Left renal cortex interstitium (tissue), 4 donors: ENCODE measurements at regions not wholly inside any gene's neighbourhood (a gene's known extent, or its start where the extent isn't known, plus 50 kb on each side); places are given as distances from the start of the nearest gene placed in this dataset.
"Not testable (repeated sequence)": the region's sequence is repeated elsewhere in the genome, so short reads cannot be mapped to it uniquely, and the experiment has no call there.

ENCODE experiments used
- DNase-seq, 4 donors: peaks; one replicate each; pipeline ENCODE4 v3.0.0-alpha.2; 2013; ENCODE audit warnings: low read depth in 4 of 4, low spot score in 2 of 4, missing footprints in 1 of 4

DNA sequence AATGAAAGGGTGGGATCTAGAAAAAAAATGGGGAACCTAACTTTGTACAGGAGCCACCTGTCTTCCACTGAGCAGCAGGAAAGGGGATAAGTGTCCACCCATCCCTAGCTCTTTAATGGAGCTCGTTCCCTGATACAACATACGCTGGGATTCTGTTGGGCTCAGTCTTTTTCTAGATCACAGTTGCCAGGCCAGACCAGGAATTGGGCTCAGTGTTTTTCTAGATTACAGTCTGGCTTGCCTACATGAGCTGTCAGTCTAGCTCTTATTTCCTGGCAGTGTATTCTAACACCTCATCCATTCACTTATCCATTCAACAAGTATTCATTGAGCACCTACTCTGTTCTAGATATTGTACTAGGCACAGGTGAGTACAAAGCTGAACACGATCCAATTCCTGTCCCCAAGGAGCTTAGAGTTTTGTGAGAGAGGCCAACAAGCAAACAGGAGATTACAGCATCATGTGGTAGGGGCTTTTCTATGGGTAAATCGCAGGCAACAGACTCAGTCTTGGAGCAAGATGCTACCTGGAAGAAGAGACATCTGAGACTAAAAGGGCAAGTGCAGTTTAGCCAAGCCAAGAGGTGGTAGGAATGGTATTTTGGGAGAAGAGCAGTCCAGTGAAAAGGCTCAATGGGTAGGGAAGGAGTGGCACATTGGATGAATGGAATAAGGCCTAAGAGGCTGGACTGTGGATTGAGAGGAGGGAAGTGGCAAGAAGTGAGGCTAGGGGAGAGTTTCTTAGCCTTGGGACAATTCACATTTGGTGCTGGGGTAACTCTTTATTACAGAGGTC lies 138.0 kb upstream of the HS3ST2 start:
- no peak for DNase-seq

DNA sequence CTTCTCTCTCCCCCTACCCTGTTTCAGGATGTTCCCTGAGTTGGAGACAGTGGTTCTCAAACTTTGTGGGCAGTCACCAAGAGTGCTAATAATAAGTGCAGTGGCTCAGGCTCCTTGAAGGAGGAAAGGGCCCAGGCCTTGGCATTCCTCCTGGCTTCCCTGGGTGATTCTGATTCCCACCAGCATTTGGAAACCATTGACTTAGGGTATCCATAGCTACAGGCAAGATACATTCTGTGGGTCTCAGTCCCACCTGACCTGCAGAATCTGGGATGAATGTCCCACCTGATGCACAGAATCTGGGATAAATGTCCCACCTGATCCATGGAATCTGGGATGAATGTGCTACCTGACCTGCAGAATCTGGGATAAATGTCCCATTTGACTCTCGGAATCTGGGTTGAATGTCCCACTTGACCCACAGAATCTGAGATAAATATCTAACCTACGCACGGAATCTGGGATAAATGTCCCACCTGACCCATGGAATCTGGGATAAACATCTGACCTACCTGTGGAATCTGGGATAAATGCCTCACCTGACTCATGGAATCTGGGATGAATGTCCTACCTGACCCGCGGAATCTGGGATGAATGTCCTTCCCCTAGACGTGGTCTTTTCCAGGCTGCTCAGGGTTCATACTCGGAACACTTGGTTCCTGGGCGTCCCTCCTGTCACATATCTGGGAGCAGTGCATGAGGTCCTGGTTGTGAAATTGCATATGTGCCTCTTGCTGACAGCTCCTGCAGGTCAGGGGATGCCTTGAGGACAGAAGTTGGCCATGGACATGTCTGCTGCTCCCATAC lies 136.7 kb upstream of the HS3ST2 start:
- DNase-seq: no peak

DNA sequence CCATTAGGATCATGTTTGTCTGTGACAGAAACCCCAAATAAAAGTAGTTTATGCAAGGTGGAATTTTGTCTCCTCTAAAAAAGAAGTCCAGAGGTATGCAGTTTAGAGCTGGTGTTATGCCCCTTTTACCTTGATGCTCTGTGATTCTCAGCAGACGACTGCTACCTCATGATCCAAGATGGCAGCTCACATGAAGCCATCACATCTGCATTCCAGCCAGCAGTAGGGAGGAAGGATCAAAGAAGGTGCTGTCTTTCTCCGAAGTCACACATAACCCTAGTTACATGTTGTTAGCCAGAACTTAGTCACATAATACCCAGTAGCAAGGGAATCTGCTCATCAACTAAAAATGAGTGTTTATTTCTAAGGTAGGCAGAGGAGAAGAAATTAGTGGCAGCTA lies 135.7 kb upstream of the HS3ST2 start:
- no peak for DNase-seq

DNA sequence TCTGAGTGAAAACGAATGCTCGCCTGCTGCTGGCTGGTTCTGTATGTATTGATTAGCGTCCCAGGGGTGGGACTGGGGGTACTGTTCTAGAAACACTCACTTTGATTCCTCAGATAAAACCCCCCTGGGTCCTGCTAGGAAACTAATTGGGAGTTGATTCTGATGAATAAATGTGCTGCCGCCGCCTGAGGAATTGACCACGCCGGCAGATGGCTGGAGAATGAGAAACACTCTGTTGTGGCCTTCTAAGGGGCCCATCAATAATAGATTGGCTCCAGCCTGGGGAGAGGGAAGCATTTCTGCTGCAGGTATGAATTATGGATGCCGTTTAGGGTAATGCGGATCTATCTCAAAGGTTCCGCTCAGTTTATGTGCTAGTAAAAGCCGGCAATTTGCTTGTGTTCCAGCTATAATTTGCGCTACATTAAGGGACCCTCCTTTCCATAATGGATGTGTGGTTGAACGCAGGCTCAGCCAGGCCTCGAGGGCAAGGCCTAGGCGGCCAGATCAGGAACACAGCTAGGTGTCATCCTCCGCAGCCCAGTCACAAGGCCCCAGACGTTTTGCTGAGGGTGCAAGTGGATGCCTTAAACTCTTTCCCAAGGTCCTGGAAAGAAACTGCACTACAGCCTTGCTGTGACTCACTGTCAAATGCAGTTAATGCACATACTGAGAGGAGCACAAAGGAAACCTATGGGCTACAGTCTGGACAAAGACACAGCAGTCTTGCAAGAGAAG lies 132.2 kb upstream of the HS3ST2 start:
- DNase-seq: no peak

DNA sequence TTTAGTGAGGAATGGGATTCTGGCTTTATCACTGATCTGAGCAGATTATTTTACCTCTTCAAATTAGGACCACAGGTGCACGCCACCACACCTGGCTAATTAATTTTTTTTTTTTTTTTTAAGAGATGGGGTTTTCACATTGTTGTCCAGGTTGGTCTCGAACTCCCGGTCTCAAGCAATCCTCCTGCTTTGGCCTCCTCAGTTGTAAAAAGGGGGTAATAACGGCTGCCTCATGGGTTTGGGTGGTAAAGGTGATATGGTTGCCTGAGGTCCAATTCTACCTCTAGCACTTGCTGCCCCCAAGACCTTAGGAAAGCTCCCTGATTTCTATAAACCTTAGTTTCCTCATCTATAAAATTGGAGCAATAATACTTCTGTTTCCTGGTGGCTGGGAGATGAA lies 130.7 kb upstream of the HS3ST2 start:
- no peak for DNase-seq

DNA sequence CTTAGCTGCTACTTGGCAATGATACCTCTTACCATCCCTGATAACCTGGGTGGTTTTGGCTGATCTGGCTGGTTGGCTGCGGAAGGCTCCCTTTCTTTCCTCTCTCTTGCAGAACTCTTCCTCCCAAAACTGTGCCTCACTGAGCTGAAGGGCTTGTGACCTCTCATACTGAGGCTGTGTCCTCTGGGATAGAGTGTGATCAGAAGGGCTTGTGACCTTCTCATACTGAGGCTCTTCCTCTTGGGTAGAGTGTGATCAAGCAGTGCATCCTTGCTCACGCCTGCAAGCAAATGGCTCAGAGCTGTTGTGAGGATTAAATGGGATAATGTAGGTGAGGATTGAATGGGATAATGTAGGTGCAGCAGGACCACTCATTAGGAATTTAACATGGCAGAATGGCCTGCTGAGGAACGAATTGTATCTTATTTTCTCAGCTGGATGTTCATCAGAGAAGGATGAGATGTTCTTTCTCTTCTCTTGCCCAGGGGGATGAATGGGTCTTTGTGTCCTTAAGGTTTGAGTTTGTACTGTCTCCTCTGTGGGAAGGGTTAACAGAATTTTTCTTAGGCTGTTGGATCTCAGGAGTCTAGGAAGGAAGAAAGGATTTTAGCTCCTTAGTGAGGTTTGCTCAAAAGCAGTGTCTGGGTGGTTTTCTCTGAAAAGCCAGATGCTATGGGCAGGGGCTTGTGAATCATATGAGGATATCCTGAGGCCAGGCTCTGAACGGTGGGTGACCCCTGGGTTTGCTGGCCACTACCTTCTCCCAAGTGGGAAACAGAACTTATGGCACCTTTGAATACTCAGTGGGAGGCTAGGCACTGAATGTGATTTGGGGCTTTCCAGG lies 130.0 kb upstream of the HS3ST2 start:
- no peak for DNase-seq

DNA sequence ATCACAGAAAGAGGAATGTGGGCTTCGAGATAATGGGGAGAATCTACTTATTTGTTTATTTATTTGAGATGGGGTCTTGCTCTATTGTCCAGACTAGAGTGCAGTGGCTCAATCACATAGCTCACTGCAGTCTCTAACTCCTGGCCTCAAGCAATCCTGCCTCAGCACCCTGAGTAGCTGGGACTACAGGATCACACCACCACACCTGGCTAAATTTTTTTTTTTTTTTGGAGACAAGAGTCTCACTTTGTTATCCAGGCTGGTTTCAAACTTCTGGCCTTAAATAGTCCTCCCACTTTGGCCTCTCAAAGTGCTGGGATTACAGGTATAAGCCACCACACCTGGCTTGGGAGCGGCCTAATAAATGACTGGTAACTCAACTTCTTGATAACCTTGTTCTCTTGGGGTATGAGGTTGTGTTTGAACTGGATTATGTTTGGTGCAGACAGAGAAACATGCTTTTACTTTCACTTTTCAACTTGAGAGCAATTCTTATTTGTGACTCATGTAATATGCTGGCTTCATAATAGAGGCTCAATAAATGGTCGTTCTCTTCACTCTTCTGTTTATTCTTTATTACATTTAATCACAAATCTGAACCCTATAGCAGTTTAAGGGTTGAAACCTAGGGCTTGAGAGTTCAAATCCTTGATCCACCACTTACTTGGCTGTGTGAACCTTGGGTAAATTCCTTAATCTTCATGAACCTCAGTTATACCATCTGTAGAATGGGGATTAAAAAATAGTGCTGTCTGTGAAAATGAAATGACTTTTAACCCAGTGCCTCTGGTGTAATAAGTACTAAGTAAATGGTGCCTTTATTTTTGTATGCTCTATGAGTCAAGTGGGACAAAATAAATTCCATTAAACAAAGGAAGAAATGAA lies 129.1 kb upstream of the HS3ST2 start:
- no peak for DNase-seq

DNA sequence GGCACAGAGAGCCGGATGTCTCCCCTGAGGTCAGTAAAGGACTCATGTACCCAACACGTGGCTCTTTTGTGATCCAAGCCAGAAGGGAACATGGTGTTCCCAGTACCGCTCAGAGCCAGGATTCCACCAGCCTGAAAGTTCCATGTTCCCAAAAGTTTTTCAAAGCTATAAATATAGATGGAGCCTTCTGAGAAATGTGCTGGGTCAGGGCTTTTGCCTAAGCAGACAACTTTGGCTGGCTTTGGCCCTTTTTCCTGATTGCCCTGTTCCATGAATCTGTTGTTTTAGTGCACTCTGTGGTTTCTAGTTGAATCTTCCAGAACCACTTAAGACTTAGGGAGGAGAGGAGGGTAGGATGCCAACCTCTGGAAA lies 128.5 kb upstream of the HS3ST2 start:
- DNase-seq: no peak

DNA sequence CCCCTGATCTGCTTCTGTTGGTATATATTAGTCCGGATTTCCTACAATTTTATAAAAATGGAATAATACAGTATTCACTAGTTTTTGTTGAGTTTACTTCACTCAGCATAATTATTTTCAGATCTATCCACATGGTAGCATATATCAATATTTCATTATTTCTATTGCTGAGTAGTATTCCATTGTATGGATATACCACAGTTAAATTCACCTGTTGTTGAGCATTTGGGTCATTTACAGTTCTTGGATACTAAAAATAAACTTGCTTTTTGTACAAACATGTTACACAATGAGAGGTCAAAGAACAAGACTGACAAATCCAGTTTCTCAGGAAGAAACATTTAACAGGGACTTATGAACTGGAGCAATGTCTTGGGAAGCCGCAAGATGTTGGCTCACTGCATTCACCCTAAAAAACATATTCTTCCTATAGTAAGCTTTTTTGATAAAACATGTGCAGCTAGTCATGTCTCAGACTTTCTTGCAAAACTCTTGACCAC lies 126.9 kb upstream of the HS3ST2 start:
- DNase-seq: no peak

DNA sequence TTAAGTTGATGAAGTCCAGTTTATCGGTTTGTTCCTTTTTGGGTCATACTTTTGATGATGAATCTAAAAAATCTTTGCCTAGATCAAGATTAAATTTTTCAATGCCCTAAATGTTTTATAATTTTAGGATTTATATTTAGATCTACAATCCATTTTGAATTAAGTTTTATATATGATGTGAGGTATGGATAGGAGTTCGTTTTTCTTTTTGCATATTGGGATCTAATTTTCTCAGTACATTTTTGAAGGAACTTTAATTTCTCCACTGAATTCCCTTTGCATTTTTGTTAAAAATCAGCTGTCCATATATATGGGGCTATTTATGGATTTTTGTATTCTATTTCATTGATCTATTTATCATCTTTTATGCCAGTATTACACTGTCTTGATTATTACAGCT lies 125.5 kb upstream of the HS3ST2 start:
- no peak for DNase-seq

DNA sequence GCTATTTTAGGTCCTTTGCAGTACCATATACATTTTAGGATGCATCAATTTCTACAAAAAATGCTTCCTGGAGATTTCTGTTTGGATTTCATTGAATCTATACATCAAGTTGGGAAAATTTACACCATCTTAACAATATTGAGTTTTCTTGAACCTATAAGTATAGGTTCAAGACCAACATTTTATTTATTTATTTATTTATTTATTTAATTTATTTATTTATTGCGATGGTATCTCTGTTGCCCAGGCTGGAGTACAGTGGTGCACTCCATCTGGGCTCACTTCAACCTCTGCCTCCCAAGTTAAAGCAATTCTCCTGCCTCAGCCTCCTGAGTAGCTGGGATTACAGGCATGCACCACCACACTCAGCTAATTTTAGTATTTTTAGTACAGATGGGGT lies 125.0 kb upstream of the HS3ST2 start:
- DNase-seq: no peak

DNA sequence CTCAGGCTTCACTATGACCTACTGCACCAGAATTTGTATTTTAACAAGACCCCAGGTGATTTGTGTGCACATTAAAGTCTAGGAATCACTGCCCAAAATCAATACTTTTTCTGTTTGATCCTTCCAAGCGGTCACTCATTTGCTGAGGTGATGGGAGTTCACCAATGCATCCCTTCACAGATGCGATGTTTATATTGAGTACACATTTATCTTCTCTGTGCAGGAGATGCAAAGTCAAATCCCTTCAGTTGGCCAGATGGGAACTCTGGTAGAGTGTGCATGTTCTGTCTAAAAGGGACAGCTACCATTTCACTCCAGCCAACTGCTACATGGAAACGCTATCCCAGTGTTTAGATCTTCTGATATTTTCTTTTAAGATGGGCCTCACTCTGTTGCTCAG lies 122.6 kb upstream of the HS3ST2 start:
- no peak for DNase-seq

DNA sequence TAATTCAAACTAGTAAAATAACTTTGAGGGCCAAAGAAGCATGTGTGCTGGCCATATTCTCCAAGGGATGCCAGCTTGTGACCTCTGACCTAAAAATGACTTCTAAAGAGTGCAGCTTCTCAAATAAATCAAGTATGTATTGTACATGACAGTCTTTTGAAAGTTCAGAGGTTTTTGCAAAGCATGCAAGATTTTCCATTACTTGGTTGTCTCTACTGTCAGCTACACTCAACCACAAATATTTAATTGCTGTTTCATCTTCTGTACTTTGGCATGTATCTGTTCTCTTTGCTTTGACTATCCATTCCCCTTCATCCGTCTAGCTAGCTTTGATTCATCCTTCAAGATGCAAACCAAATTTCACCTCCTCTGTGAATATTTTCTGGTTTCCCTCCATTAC lies 121.9 kb upstream of the HS3ST2 start:
- no peak for DNase-seq

DNA sequence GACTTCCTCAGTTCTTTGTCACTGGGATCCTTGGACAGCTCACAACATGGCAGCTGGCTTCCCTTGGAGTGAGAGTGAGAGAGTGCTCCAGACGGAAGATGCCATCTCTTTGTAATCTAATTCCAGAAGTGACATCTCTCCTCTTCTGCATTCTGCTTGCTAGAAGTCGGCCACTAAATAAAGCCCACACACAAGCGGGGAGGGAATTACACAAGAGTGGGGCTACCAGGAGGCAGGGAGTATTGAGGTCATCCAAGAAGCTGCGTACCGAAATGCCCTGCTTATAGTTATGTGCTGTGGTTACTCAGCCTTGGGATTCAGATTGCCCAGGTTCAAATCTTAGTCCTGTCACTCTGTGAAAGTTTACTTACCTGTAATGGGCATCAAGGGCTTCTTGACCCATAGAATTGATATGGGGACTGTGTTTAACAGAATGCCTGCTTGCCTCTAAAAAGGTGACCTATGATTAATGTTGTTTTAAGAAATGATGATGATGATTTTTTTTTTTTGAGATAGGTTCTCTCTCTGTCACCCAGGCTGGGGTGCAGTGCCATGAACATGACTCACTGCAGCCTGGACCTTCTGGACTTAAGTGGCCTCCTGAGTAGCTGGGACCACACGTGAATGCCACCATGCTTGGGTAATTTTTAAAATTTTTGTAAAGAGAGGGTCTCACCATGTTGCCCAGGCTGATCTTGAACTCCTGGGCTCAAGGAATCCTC lies 120.9 kb upstream of the HS3ST2 start:
- no peak for DNase-seq

DNA sequence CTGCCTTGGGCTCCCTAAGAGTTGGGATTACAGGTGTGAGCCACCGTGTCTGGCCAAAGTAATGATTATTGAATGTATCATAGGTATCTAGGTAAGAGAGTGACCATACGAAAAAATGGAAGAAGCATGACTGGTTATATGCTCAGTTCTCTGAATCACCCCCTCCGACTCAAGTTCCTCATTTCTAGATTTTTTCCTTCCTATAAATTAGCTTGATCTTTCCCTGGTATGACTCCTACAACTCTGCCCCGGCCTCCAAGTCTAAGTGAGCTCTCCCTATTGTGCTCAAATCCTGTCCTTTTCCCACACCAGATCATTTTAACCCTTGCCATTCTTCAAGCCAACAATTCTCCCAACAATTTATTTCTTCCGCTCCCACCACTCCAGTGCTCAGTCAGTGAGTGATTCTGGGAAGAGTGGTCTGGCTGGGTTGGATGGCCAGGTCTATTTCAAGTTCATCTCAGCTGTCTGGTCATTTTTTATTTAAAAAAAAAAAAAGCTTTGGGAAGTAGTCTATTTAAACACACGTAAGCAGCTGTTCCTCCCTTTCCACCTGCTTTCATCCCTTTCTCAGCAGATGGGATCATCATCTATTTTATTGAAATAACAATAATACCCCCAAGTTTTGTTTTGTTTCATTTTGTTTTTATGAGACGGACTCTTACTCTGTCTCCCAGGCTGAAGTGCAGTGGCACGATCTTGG lies 120.2 kb upstream of the HS3ST2 start:
- DNase-seq: no peak

DNA sequence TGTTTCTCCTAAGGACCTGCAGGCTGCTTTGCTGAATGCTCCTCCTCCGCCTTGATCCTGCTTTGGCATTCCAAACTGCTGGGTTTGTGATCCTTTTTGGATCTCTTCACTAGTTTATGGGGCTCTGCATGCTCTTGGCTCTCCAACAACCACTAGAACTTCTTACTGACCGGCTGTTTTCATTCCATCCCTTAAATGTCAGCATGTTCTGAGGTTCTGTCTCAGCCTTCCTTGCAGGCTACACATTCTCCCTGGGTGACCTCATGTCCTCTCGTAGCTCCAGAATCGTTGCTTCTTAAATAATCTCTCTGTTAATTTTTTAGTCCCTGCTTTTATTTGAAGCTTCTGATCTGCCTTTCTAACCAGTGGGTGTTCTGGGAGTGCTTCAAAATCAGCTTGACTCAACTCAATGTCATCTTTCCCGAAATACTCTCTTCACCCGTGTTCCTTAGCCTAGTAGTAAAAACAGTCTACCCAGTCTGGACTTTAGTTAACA lies 119.0 kb upstream of the HS3ST2 start:
- DNase-seq: no peak

DNA sequence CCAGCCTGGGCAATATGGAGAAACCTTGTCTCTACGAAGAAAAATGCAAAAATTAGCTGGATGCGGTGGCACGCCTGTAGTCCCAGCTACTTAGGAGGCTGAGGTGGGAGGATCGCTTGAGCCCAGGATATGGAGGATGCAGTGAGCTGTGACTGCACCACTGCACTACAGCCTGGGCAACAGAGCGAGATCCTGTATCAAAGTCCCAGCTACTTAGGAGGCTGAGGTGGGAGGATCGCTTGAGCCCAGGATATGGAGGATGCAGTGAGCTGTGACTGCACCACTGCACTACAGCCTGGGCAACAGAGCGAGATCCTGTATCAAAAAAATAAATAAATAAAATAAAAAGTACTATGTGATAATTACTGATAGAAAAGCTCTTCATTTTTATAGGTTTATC lies 118.2 kb upstream of the HS3ST2 start:
- DNase-seq: not testable (repeated sequence)

DNA sequence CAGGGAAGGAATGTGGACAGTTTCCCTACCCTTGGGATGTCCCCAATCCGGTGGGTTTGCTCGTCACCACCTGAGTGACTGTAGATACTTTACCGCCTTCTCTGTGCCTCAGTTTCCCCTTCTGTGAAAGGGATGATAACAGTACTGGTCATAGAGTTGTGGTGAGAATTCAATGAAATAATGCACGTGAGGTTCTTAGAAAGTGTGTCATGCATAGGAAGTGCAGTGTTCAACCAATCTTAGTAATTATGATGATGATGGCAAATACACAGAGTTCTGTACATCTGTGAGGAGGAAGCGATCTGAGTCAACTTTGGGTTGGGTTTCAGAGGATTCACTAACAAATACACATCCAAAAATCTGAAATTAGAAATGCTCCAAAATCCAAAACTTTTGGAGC lies 114.6 kb upstream of the HS3ST2 start:
- DNase-seq: no peak
